Body of pancreas (tissue), 4 donors: ENCODE measurements at regions not wholly inside any gene's neighbourhood (a gene's known extent, or its start where the extent isn't known, plus 50 kb on each side); places are given as distances from the start of the nearest gene placed in this dataset.

Experiments used
- CTCF ChIP-seq, 7 experiments: fragments of 450-650 bp in 4 of 7; fragments of 200-600 bp in 3 of 7; sonication (generic) in 3 of 7; IDR thresholded peaks; one replicate each; pipeline ENCODE4 v1.5.1; 2016 to 2019; ENCODE audit warnings: antibody characterized with exemption in 7 of 7
- POLR2A ChIP-seq, 3 donors: fragments of 450-650 bp; IDR thresholded peaks; one replicate each; pipeline ENCODE4 v1.6.1; 2016; ENCODE audit warnings: antibody characterized with exemption in 3 of 3, mild to moderate bottlenecking in 2 of 3

GRCh38 chr1:41981796-41982195, 63.1 kb upstream of the HIVEP3 start:
- TF ChIP-seq CTCF (IDR thresholded peaks at IDR 0.05) (no peak), POLR2A (IDR thresholded peaks at IDR 0.05) (no peak)
